ENCODE measurements at regions not wholly inside any gene's neighbourhood (a gene's known extent, or its start where the extent isn't known, plus 50 kb on each side); places are given as distances from the start of the nearest gene placed in this dataset.

DNA sequence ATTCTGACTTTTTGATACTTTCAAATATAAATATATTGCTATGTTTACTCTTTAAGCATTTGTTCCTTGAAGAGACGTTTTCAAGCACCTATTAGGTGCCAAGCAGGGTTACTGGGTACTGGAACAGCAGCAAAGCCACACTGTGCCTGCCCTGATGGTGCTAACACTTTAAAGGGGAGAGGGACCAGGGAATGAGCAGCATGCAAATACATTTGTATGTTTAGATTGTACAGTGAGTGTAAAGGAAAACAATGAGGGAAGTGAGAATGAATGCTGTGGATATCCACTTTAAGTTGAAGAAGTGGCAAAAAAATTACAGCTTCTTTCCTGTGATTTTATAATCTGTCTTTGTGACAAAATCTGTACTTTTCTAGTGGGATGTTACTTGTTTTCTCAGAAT lies 400.2 kb upstream of the ATP11B start:
- TF ChIP-seq, protein P1, sequence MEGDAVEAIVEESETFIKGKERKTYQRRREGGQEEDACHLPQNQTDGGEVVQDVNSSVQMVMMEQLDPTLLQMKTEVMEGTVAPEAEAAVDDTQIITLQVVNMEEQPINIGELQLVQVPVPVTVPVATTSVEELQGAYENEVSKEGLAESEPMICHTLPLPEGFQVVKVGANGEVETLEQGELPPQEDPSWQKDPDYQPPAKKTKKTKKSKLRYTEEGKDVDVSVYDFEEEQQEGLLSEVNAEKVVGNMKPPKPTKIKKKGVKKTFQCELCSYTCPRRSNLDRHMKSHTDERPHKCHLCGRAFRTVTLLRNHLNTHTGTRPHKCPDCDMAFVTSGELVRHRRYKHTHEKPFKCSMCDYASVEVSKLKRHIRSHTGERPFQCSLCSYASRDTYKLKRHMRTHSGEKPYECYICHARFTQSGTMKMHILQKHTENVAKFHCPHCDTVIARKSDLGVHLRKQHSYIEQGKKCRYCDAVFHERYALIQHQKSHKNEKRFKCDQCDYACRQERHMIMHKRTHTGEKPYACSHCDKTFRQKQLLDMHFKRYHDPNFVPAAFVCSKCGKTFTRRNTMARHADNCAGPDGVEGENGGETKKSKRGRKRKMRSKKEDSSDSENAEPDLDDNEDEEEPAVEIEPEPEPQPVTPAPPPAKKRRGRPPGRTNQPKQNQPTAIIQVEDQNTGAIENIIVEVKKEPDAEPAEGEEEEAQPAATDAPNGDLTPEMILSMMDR (IDR thresholded peaks at IDR 0.05; ENCODE audit: low read depth, low read length, poor library complexity, severe bottlenecking): no peak
- no peak for TF ChIP-seq EZH2phosphoT487 (IDR thresholded peaks at IDR 0.05; ENCODE audit: borderline replicate concordance, low read length)
